GM12873 (cell line): ENCODE measurements at regions not wholly inside any gene's neighbourhood (a gene's known extent, or its start where the extent isn't known, plus 50 kb on each side); places are given as distances from the start of the nearest gene placed in this dataset.

Experiments used
- TF ChIP-seq, protein P1 (sequence below): IDR thresholded peaks from 2 replicates; pipeline ENCODE4 v1.5.1; 2012; ENCODE audit warnings: low read depth, mild to moderate bottlenecking, moderate library complexity, low read length, control low read depth; ENCODE audit not compliant: insufficient read depth; ENCODE audit errors: missing control alignments

GRCh38 chr12:30064906-30065305 lies 281.2 kb upstream of the TMTC1 start:
- TF ChIP-seq, protein P1, sequence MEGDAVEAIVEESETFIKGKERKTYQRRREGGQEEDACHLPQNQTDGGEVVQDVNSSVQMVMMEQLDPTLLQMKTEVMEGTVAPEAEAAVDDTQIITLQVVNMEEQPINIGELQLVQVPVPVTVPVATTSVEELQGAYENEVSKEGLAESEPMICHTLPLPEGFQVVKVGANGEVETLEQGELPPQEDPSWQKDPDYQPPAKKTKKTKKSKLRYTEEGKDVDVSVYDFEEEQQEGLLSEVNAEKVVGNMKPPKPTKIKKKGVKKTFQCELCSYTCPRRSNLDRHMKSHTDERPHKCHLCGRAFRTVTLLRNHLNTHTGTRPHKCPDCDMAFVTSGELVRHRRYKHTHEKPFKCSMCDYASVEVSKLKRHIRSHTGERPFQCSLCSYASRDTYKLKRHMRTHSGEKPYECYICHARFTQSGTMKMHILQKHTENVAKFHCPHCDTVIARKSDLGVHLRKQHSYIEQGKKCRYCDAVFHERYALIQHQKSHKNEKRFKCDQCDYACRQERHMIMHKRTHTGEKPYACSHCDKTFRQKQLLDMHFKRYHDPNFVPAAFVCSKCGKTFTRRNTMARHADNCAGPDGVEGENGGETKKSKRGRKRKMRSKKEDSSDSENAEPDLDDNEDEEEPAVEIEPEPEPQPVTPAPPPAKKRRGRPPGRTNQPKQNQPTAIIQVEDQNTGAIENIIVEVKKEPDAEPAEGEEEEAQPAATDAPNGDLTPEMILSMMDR = no peak

DNA sequence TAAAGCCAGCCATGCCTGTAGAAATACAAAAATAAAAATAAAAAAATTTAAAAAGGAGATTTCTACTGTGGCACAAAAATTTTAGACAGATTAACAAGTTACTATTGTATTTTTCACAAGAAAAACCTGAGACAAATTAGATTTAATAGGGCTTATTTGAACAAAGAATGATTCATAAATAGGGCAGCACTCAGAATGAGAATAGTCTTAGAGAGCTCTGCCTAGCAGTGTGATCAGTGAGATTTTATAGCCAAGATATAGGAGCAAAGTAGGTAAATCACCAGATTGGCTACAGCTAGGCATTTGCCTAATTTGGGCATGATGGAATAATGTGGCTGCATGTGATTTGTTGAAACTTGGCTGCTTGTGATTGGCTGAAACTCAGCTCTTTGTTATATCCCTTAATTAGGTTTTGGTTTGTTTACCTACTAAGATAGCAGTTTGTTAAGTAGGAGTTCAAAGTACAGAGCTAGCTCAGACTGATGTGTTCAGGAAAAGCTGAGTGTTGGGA lies 279.7 kb upstream of the TMTC1 start:
- TF ChIP-seq, protein P1 = no peak

DNA sequence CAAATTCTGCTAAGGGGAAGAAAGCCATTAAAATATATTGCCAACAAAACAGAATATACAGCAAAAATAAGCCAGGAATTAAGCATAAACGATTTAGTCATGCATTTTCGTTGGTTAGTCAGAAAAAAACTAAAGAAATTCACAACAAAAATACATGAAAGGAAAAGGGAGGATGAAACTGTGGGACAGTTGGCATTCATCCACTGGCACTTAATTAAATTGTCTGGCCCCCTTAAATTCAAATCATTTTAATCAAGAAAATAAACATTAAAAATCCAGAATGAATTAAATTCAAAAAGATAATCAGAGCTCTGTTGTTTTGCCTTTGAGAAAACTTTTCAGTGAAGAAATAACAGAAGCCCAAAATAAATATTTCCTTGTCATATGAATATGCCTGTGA lies 264.6 kb upstream of the TMTC1 start:
- TF ChIP-seq, protein P1 = no peak

- TF ChIP-seq, protein P1 = no peak
Observed at GRCh38 chr12:30047516-30048254, 263.9 kb upstream of the TMTC1 start.

GRCh38 chr12:30046376-30046775 lies 262.6 kb upstream of the TMTC1 start:
- TF ChIP-seq, protein P1 = no peak

DNA sequence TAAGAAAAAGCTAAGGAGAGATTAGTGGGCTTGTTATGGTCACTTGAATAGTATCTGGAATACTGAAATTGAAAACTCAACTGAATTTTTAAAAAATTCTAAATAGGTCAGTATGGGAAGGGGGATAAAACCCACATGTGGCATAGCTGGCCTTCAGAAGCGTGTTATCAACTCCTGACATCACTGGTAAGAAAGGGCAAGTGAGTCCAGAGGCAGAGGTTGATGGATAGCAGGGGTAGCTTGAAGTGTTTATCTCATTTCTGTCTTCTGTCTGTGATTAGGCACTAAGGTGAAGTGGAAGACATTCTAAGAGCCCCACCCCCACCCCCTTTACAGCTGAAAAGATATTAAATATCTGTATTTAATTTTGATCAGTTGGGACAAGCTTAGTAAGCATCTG lies 261.4 kb upstream of the TMTC1 start:
- TF ChIP-seq, protein P1 = no peak

- TF ChIP-seq, protein P1 = no peak
Observed at GRCh38 chr12:30044206-30044605, 260.5 kb upstream of the TMTC1 start.
